ENCODE measurements at regions not wholly inside any gene's neighbourhood (a gene's known extent, or its start where the extent isn't known, plus 50 kb on each side); places are given as distances from the start of the nearest gene placed in this dataset.

DNA sequence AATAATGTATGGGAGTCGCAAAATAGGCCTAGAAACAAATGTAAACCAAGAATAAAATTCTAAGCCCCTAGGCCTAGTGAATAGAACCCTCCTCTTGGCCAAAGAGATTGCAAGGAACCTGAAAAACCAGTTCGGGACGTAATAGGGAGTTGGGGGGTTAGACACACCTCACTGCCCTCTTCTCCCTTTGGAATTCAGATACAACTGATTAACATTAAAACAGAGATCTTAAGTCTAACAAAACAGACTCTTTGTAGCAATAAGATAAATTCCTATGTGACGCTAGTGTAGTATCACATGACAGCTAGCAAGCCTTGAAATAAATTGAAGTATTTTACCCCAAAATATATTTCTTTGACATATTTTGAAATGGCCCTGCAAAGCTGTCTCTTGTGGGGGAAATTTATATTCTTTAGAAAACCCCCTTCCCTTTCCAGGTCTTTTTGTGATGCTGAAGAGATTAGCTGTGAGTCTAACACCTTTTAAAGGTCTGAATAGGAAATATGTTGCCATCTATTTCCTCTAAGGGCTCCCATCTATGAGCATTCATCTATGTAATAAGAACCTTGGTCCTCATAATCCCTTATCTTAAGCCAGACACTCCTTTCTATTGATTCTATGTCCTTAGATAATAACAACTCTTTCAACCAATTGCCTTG is 623.4 kb upstream of the NRG3 start:
- TF ChIP-seq CTCF (IDR thresholded peaks at IDR 0.05) (no peak), EP300 (IDR thresholded peaks at IDR 0.05) (no peak), POLR2A (IDR thresholded peaks at IDR 0.05) (no peak), POLR2AphosphoS5 (IDR thresholded peaks at IDR 0.05) (no peak)
